Mesendoderm (in vitro differentiated cells): ENCODE measurements at regions not wholly inside any gene's neighbourhood (a gene's known extent, or its start where the extent isn't known, plus 50 kb on each side); places are given as distances from the start of the nearest gene placed in this dataset.
"Not testable (repeated sequence)": the region's sequence is repeated elsewhere in the genome, so short reads cannot be mapped to it uniquely, and the experiment has no call there.

ENCODE experiments used
- DNase-seq: peaks from one replicate; pipeline ENCODE4 v3.0.0; 2013
- H2AK5ac ChIP-seq: 2 replicates; pipeline ENCODE4 v1.6.1; 2013; ENCODE audit warnings: low read length, inconsistent platforms
- H2BK120ac ChIP-seq: 2 replicates; pipeline ENCODE4 v1.6.1; 2013; ENCODE audit warnings: low read depth, mild to moderate bottlenecking, low read length, moderate library complexity, mixed read lengths
- H2BK15ac ChIP-seq: replicated peaks from 2 replicates; pipeline ENCODE4 v1.6.1; 2013; ENCODE audit warnings: low read depth, mild to moderate bottlenecking, moderate library complexity
- H2BK5ac ChIP-seq: 2 replicates; pipeline ENCODE4 v1.6.1; 2013; ENCODE audit warnings: low read length, inconsistent platforms
- H3K18ac ChIP-seq: 2 replicates; pipeline ENCODE4 v1.6.1; 2013; ENCODE audit warnings: mild to moderate bottlenecking, low read length, mixed read lengths
- H3K23ac ChIP-seq: one replicate; pipeline ENCODE4 v1.6.1; 2013; ENCODE audit warnings: low read length
- H3K27ac ChIP-seq: 2 replicates; pipeline ENCODE4 v1.5.1; 2013; ENCODE audit warnings: low read depth, mild to moderate bottlenecking, inconsistent platforms, low read length, moderate library complexity
- H3K27me3 ChIP-seq: 2 replicates; pipeline ENCODE4 v1.6.1; 2013; ENCODE audit warnings: low read length, control low read depth, mild to moderate bottlenecking, inconsistent platforms; ENCODE audit not compliant: insufficient read depth, poor library complexity
- H3K36me3 ChIP-seq: 2 replicates; pipeline ENCODE4 v1.6.1; 2013; ENCODE audit warnings: low read length, inconsistent platforms; ENCODE audit not compliant: control insufficient read depth, insufficient read depth
- H3K4ac ChIP-seq: one replicate; pipeline ENCODE4 v1.6.1; 2013; ENCODE audit warnings: low read depth, mild to moderate bottlenecking, low read length, moderate library complexity
- H3K4me1 ChIP-seq: 2 replicates; pipeline ENCODE4 v1.6.1; 2013; ENCODE audit warnings: low read depth, low read length, inconsistent platforms; ENCODE audit not compliant: control insufficient read depth
- H3K4me2 ChIP-seq: 2 replicates; pipeline ENCODE4 v1.6.1; 2013; ENCODE audit warnings: low read length
- H3K4me3 ChIP-seq: 2 replicates; pipeline ENCODE4 v1.5.1; 2013; ENCODE audit warnings: mild to moderate bottlenecking, low read length
- H3K56ac ChIP-seq: one replicate; pipeline ENCODE4 v1.6.1; 2013; ENCODE audit warnings: low read length
- H3K79me1 ChIP-seq: 2 replicates; pipeline ENCODE4 v1.6.1; 2013; ENCODE audit warnings: low read length, inconsistent platforms
- H3K79me2 ChIP-seq: 2 replicates; pipeline ENCODE4 v1.6.1; 2013; ENCODE audit warnings: mild to moderate bottlenecking, low read length; ENCODE audit not compliant: control insufficient read depth, insufficient read depth
- H3K9ac ChIP-seq: 2 replicates; pipeline ENCODE4 v1.6.1; 2013; ENCODE audit warnings: low read length, inconsistent platforms
- H4K5ac ChIP-seq: one replicate; pipeline ENCODE4 v1.6.1; 2013; ENCODE audit warnings: low read length
- H4K8ac ChIP-seq: one replicate; pipeline ENCODE4 v1.6.1; 2013; ENCODE audit warnings: low read depth, mild to moderate bottlenecking, control low read depth, low read length, moderate library complexity
- WGBS: extraction: QIAGEN DNeasy Blood & Tissue Kit; methylation state at CpG from one replicate; pipeline ENCODE4 v1.1.7; 2013; ENCODE audit warnings: low lambda C conversion rate, missing lambda C conversion rate; ENCODE audit not compliant: insufficient coverage; ENCODE audit errors: extremely low coverage; 5-methylcytosine and 5-hydroxymethylcytosine counted together

DNA sequence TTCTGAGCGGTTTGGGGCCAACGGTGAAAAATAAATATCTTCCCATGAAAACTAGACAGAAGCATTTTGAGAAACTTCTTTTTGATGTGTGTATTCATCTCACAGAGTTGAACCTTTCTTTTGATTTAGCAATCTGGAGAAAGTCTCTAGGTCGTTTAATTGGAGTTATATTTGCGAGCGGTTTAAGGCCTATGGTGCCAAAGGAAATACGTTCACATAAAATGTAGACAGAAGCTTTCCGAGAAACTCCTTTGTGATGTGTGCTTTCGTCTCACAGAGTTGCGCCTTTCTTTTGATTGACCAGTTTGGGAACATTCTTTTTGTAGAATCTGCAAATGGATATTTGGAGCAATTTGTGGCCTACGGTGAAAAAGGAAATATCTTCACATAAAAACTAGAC, 3032.2 kb downstream of the TUBA3C start:
- WGBS: no CpG with 5 or more reads among the region's 10 CpGs
- not testable (repeated sequence) for H3K27ac ChIP-seq, H3K4me3 ChIP-seq, H3K56ac ChIP-seq, H4K8ac ChIP-seq, H3K23ac ChIP-seq, H3K27me3 ChIP-seq, H2BK120ac ChIP-seq, H2BK5ac ChIP-seq, H3K4me1 ChIP-seq, H3K4ac ChIP-seq, H3K79me2 ChIP-seq, DNase-seq, H3K18ac ChIP-seq, H3K4me2 ChIP-seq, H4K5ac ChIP-seq, H3K9ac ChIP-seq, H3K36me3 ChIP-seq, H2BK15ac ChIP-seq, H3K79me1 ChIP-seq, H2AK5ac ChIP-seq

DNA sequence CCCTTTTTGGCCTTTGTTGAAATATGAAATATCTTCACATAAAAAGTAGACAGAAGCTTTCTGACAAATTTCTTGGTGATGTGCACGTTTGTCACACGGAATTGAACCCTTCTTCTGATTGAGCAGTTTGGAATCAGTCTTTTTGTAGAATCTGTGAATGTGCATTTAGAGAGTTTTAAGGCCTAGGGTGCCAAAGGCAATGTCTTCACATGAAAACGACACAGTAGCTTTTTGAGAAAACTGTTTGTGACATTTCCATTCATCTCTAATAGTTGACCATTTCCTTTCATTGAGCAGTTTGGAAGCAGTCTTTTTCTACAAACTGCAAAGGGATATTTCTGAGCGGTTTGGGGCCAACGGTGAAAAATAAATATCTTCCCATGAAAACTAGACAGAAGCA, 3036.0 kb downstream of the TUBA3C start:
- H3K4me2 ChIP-seq, H3K9ac ChIP-seq, H3K27me3 ChIP-seq, H4K5ac ChIP-seq, H3K23ac ChIP-seq, H3K36me3 ChIP-seq, H3K18ac ChIP-seq, H3K56ac ChIP-seq, H3K27ac ChIP-seq, H2BK15ac ChIP-seq, H3K79me2 ChIP-seq, H2BK120ac ChIP-seq, H2AK5ac ChIP-seq, H3K4me1 ChIP-seq, H3K79me1 ChIP-seq, DNase-seq, H2BK5ac ChIP-seq, H4K8ac ChIP-seq, H3K4ac ChIP-seq: not testable (repeated sequence)
- peak overlapping the region; percentile 35 for H3K4me3 ChIP-seq
- no CpG with 5 or more reads among the region's 5 CpGs for WGBS

DNA sequence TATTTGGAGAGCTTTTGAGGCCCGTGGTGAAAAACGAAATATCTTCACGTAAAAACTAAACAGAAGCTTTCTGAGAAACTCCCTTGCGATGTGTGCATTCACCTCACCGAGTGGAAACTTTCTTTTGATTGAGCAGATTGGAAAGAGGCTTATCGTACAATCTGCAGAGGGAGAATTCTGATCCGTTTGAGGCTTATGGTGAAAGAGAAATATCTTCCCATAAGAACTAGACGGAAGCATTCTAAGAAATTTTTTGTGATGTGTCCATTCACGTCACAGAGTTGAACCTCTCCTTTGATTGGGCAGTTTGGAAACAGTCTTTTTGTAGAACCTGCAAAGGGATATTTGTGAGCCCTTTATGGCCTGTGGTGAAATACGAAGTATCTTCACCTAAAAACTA, 3040.3 kb downstream of the TUBA3C start:
- not testable (repeated sequence) for H2BK15ac ChIP-seq, DNase-seq, H3K9ac ChIP-seq, H3K79me1 ChIP-seq, H3K23ac ChIP-seq, H3K56ac ChIP-seq, H4K5ac ChIP-seq, H3K4ac ChIP-seq, H3K27ac ChIP-seq, H3K79me2 ChIP-seq, H4K8ac ChIP-seq, H2BK120ac ChIP-seq, H3K4me2 ChIP-seq, H3K18ac ChIP-seq, H3K27me3 ChIP-seq, H3K4me3 ChIP-seq, H3K4me1 ChIP-seq, H2AK5ac ChIP-seq, H3K36me3 ChIP-seq, H2BK5ac ChIP-seq
- no CpG with 5 or more reads among the region's 10 CpGs for WGBS

DNA sequence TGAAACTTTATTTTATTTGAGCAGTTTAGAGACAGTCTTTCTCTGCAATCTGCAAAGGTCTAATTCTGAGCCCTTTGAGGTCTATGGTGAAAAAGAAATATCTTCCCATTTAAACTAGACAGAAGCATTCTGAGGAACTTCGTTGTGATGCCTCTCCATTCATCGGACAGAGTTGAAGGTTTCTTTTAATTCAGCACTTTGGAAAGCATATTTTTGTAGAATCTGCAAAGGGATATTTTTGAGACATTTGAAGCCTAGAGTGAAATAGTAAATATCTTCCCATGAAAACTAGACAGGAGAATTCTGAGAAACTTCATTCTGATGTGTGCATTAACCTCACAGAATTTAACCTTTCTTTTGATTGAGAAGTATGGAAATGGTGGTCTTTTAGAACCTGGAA, 3044.8 kb downstream of the TUBA3C start:
- not testable (repeated sequence) for H2BK120ac ChIP-seq, H3K56ac ChIP-seq, H3K27me3 ChIP-seq, H3K4me3 ChIP-seq, H2AK5ac ChIP-seq, H2BK15ac ChIP-seq, DNase-seq, H3K4me1 ChIP-seq, H3K79me1 ChIP-seq, H3K4ac ChIP-seq, H3K18ac ChIP-seq, H4K8ac ChIP-seq, H2BK5ac ChIP-seq, H4K5ac ChIP-seq, H3K4me2 ChIP-seq, H3K36me3 ChIP-seq, H3K79me2 ChIP-seq, H3K27ac ChIP-seq, H3K9ac ChIP-seq, H3K23ac ChIP-seq
- no CpG with 5 or more reads among the region's 2 CpGs for WGBS

DNA sequence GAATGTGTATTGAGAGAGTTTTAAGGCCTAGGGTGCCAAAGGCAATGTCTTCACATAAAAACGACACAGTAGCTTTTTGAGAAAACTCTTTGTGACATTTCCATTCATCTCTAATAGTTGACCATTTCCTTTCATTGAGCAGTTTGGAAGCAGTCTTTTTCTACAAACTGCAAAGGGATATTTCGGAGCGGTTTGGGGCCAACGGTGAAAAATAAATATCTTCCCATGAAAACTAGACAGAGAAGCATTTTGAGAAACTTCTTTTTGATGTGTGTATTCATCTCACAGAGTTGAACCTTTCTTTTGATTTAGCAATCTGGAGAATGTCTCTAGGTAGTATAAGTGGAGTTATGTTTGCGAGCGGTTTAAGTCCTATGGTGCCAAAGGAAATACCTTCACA, 3052.9 kb downstream of the TUBA3C start:
- H3K27me3 ChIP-seq, H4K8ac ChIP-seq, H3K4ac ChIP-seq, H2BK120ac ChIP-seq, H3K18ac ChIP-seq, H3K4me1 ChIP-seq, H3K4me2 ChIP-seq, H3K23ac ChIP-seq, H3K79me2 ChIP-seq, H3K79me1 ChIP-seq, H3K36me3 ChIP-seq, H3K4me3 ChIP-seq, H3K56ac ChIP-seq, H3K27ac ChIP-seq, H2AK5ac ChIP-seq, H2BK5ac ChIP-seq, H4K5ac ChIP-seq, H2BK15ac ChIP-seq, DNase-seq, H3K9ac ChIP-seq: not testable (repeated sequence)
- no CpG with 5 or more reads among the region's 6 CpGs for WGBS

DNA sequence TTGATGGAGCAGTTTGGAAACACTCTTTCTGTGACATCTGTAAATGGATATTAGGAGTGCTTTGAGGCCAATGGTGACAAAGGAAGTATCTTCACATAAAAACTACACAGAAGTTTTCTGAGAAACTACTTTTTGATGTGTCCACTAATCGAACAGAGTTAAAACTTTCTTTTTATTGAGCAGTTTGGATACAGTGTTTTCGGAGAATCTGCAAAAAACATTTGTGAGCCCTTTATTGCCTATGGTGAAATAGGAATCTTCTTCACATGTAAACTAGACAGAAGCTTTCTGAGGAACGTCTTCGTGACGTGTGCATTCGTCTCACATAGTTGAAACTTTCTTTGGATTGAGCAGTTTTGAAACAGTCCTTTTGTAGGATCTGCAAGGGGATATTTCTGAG, 3068.2 kb downstream of the TUBA3C start:
- H3K23ac ChIP-seq, H3K4me3 ChIP-seq, H3K27me3 ChIP-seq, H3K36me3 ChIP-seq, H2AK5ac ChIP-seq, H3K79me2 ChIP-seq, H3K27ac ChIP-seq, H2BK15ac ChIP-seq, H3K9ac ChIP-seq, H3K56ac ChIP-seq, H3K4me1 ChIP-seq, DNase-seq, H3K79me1 ChIP-seq, H3K4me2 ChIP-seq, H4K8ac ChIP-seq, H3K4ac ChIP-seq, H4K5ac ChIP-seq, H2BK120ac ChIP-seq, H3K18ac ChIP-seq, H2BK5ac ChIP-seq: not testable (repeated sequence)
- WGBS: no CpG with 5 or more reads among the region's 6 CpGs
